GM13977 (cell line): ENCODE measurements at regions not wholly inside any gene's neighbourhood (a gene's known extent, or its start where the extent isn't known, plus 50 kb on each side); places are given as distances from the start of the nearest gene placed in this dataset.

Experiments used
- DNase-seq: peaks from one replicate; pipeline ENCODE4 v3.0.0; 2012; ENCODE audit warnings: low spot score
- CTCF ChIP-seq: IDR thresholded peaks from 2 replicates; pipeline ENCODE4 v1.5.1; 2012; ENCODE audit warnings: mild to moderate bottlenecking, control low read depth; ENCODE audit not compliant: insufficient read depth; ENCODE audit errors: extremely low read depth, missing control alignments
- in situ Hi-C: fragments of 300-500 bp; cut with MboI; formaldehyde crosslinking; loops from one replicate; pipeline ENCODE4 v1.12.0; 2022; ENCODE audit warnings: low sequenced_read_pairs, low pct_unique_long_range_greater_than_20kb, mixed read lengths, inconsistent platforms; ENCODE audit not compliant: unreplicated experiment

GRCh38 chr5:8033261-8033660, 164.3 kb downstream of the MTRR start:
- no peak for DNase-seq
- no peak for TF ChIP-seq CTCF
- in situ Hi-C loops, result no loop called here

- in situ Hi-C loops, result no loop called here
- DNase-seq, result no peak
- TF ChIP-seq CTCF, result no peak
Measured at GRCh38 chr5:8034852-8035251, 165.9 kb downstream of the MTRR start.

GRCh38 chr5:8048920-8049319, 180.0 kb downstream of the MTRR start:
- in situ Hi-C loops, result no loop called here
- DNase-seq, result no peak
- no peak for TF ChIP-seq CTCF

- no peak for DNase-seq
- no peak for TF ChIP-seq CTCF
- in situ Hi-C loops, result no loop called here
Measured at GRCh38 chr5:8050616-8051175, 181.7 kb downstream of the MTRR start.

GRCh38 chr5:8053270-8053669, 184.3 kb downstream of the MTRR start:
- in situ Hi-C loops, result no loop called here
- TF ChIP-seq CTCF, result no peak
- DNase-seq, result no peak

GRCh38 chr5:8057769-8058168, 188.8 kb downstream of the MTRR start:
- no peak for TF ChIP-seq CTCF
- in situ Hi-C loops, result no loop called here
- DNase-seq, result no peak
